Small intestine (tissue), 7 donors: ENCODE measurements at regions not wholly inside any gene's neighbourhood (a gene's known extent, or its start where the extent isn't known, plus 50 kb on each side); places are given as distances from the start of the nearest gene placed in this dataset.

Experiments used
- DNase-seq, 2 donors: peaks; one replicate each; pipeline versions ENCODE4 v3.0.0 to v3.0.0-alpha.2; 2013
- FAIRE-seq: peaks from 2 replicates; lab custom pipeline; 2012; peaks lifted over from hg19 to GRCh38; lab: Jason Lieb, UNC
- H3K27ac ChIP-seq, 3 donors: one replicate each; pipeline ENCODE4 v1.5.1; 2013; ENCODE audit warnings: low read length in 2 of 3, mild to moderate bottlenecking in 2 of 3, control low read depth in 1 of 3, inconsistent platforms in 1 of 3, low read depth in 1 of 3, moderate library complexity in 1 of 3
- H3K27me3 ChIP-seq, 3 donors: one replicate each; pipeline ENCODE4 v1.6.1; 2013; ENCODE audit warnings: low read length in 3 of 3, inconsistent platforms in 1 of 3; ENCODE audit not compliant: control insufficient read depth in 3 of 3, insufficient read depth in 3 of 3
- H3K36me3 ChIP-seq, 3 donors: one replicate each; pipeline ENCODE4 v1.6.1; 2013; ENCODE audit warnings: low read length in 3 of 3, inconsistent platforms in 1 of 3, low read depth in 1 of 3, mild to moderate bottlenecking in 1 of 3, moderate library complexity in 1 of 3; ENCODE audit not compliant: control insufficient read depth in 3 of 3, insufficient read depth in 2 of 3
- H3K4me1 ChIP-seq, 3 donors: one replicate each; pipeline ENCODE4 v1.6.1; 2013; ENCODE audit warnings: low read length in 2 of 3, inconsistent platforms in 1 of 3, low read depth in 1 of 3, mild to moderate bottlenecking in 1 of 3, moderate library complexity in 1 of 3; ENCODE audit not compliant: control insufficient read depth in 3 of 3, insufficient read depth in 2 of 3
- H3K4me3 ChIP-seq, 3 donors: one replicate each; pipeline ENCODE4 v1.5.1; 2013; ENCODE audit warnings: low read length in 3 of 3, control low read depth in 1 of 3, inconsistent platforms in 1 of 3, low read depth in 1 of 3, mild to moderate bottlenecking in 1 of 3, moderate library complexity in 1 of 3
- H3K9me3 ChIP-seq, 2 donors: one replicate each; pipeline ENCODE4 v1.6.1; 2013; ENCODE audit warnings: low read depth in 1 of 2, low read length in 1 of 2; ENCODE audit not compliant: control insufficient read depth in 2 of 2, insufficient read depth in 1 of 2
- WGBS, 3 donors: extraction: QIAGEN DNeasy Blood & Tissue Kit; methylation state at CpG; one replicate each; pipeline ENCODE4 v1.1.7; 2013; 5-methylcytosine and 5-hydroxymethylcytosine counted together
- donor health status: healthy with polysubstance abuse.
- donor health status: control.
- donor health status: control.
- donor health status: Bipolar disorder and iron deficiency.
- donor health status: healthy.

GRCh38 chr2:129004940-129005490 lies 686.3 kb upstream of the HS6ST1 start:
- Histone ChIP-seq H3K4me1 (no peaks in the 10 kb centered on the region), H3K36me3 (no peaks in the 10 kb centered on the region), H3K9me3 (no peaks in the 10 kb centered on the region), H3K27ac (no peak overlapping the region), H3K27me3 (no peaks in the 10 kb centered on the region), H3K4me3 (no peak overlapping the region)
- FAIRE-seq = no peak
- no peak for DNase-seq
- 79 to 90% (median 84%) methylated on average over 4 of the region's 4 CpGs for WGBS, 3 donors

- Histone ChIP-seq H3K27ac (no peak overlapping the region), H3K9me3 (no peaks in the 10 kb centered on the region), H3K36me3 (no peaks in the 10 kb centered on the region), H3K4me3 (no peak overlapping the region), H3K27me3 (no peaks in the 10 kb centered on the region), H3K4me1 (no peaks in the 10 kb centered on the region)
- DNase-seq (peak in 1 of 2 donors; percentile 22), FAIRE-seq (no peak)
- 41 to 71% (median 57%) methylated on average over 19 of the region's 19 CpGs for WGBS, 3 donors
These were observed 687.6 kb upstream of the HS6ST1 start for GRCh38 chr2:129006135-129006886.

GRCh38 chr2:129006901-129007300 lies 688.2 kb upstream of the HS6ST1 start:
- Histone ChIP-seq H3K4me1 (no peaks in the 10 kb centered on the region), H3K27ac (no peak overlapping the region), H3K4me3 (no peak overlapping the region), H3K36me3 (no peaks in the 10 kb centered on the region), H3K27me3 (no peaks in the 10 kb centered on the region), H3K9me3 (no peaks in the 10 kb centered on the region)
- FAIRE-seq = no peak
- 87 to 91% (median 88%) methylated on average over 6 of the region's 6 CpGs for WGBS, 3 donors
- no peak for DNase-seq

- H3K27ac ChIP-seq = no peak overlapping the region
- 75 to 89% (median 75%) methylated on average over 5 of the region's 5 CpGs for WGBS, 3 donors
- DNase-seq (no peak), FAIRE-seq (no peak)
- no peaks in the 10 kb centered on the region for H3K36me3 ChIP-seq
- no peaks in the 10 kb centered on the region for H3K9me3 ChIP-seq
- no peaks in the 10 kb centered on the region for H3K4me1 ChIP-seq
- no peak overlapping the region for H3K4me3 ChIP-seq
- no peaks in the 10 kb centered on the region for H3K27me3 ChIP-seq
These were observed 689.6 kb upstream of the HS6ST1 start for GRCh38 chr2:129008055-129008880.

- 57 to 78% (median 67%) methylated on average over 12 of the region's 12 CpGs for WGBS, 3 donors
- FAIRE-seq = no peak
These were observed 690.4 kb upstream of the HS6ST1 start for GRCh38 chr2:129008881-129009554.

GRCh38 chr2:129009555-129010146 lies 691.0 kb upstream of the HS6ST1 start:
- Histone ChIP-seq H3K4me1 (no peaks in the 10 kb centered on the region), H3K27ac (no peak overlapping the region), H3K36me3 (no peaks in the 10 kb centered on the region), H3K27me3 (peaks cover 0 to 2% (median 0%) of the 10 kb centered on the region in 3 donors), H3K4me3 (no peak overlapping the region), H3K9me3 (no peaks in the 10 kb centered on the region)
- DNase-seq (no peak), FAIRE-seq (no peak)
- WGBS, 3 donors = 85 to 90% (median 88%) methylated on average over 11 of the region's 11 CpGs

More at GRCh38 chr2:129008881-129009554, 690.4 kb upstream of the HS6ST1 start:
- no peaks in the 10 kb centered on the region for H3K9me3 ChIP-seq
- DNase-seq = no peak
- no peaks in the 10 kb centered on the region for H3K27me3 ChIP-seq
- H3K4me1 ChIP-seq = no peaks in the 10 kb centered on the region
- H3K27ac ChIP-seq = no peak overlapping the region
- no peaks in the 10 kb centered on the region for H3K36me3 ChIP-seq
- H3K4me3 ChIP-seq = no peak overlapping the region

- Histone ChIP-seq H3K4me3 (no peak overlapping the region), H3K4me1 (no peaks in the 10 kb centered on the region), H3K9me3 (no peaks in the 10 kb centered on the region), H3K27me3 (peaks cover 0 to 3% (median 0%) of the 10 kb centered on the region in 3 donors), H3K36me3 (no peaks in the 10 kb centered on the region), H3K27ac (no peak overlapping the region)
- DNase-seq (no peak), FAIRE-seq (no peak)
- WGBS, 3 donors = 69 to 81% (median 74%) methylated on average over 5 of the region's 5 CpGs
These were observed 691.6 kb upstream of the HS6ST1 start for GRCh38 chr2:129010262-129010661.
